ENCODE measurements at regions not wholly inside any gene's neighbourhood (a gene's known extent, or its start where the extent isn't known, plus 50 kb on each side); places are given as distances from the start of the nearest gene placed in this dataset.
"Not testable (repeated sequence)": the region's sequence is repeated elsewhere in the genome, so short reads cannot be mapped to it uniquely, and the experiment has no call there.

- not testable (repeated sequence) for DNase-seq (ENCODE audit: low spot score)
Observed at GRCh38 chr7:35853194-35853593, 52.3 kb downstream of the SEPTIN7 start.

GRCh38 chr7:35854311-35854710 is 53.5 kb downstream of the SEPTIN7 start:
- no peak for DNase-seq (ENCODE audit: low spot score)

GRCh38 chr7:35856175-35856574 is 55.3 kb downstream of the SEPTIN7 start:
- no peak for DNase-seq (ENCODE audit: low spot score)

- DNase-seq (ENCODE audit: low spot score), result no peak
Observed at GRCh38 chr7:35860664-35861063, 59.8 kb downstream of the SEPTIN7 start.

- DNase-seq (ENCODE audit: low spot score), result no peak
Observed at GRCh38 chr7:35865287-35865686, 64.4 kb downstream of the SEPTIN7 start.

GRCh38 chr7:35866186-35866585 is 65.3 kb downstream of the SEPTIN7 start:
- no peak for DNase-seq (ENCODE audit: low spot score)

GRCh38 chr7:35869117-35869516 is 68.3 kb downstream of the SEPTIN7 start:
- DNase-seq (ENCODE audit: low spot score), result not testable (repeated sequence)

- no peak for DNase-seq (ENCODE audit: low spot score)
Observed at GRCh38 chr7:35869810-35870209, 69.0 kb downstream of the SEPTIN7 start.

- DNase-seq (ENCODE audit: low spot score), result no peak
Observed at GRCh38 chr7:35871856-35872255, 71.0 kb downstream of the SEPTIN7 start.

GRCh38 chr7:35874886-35875285 is 74.0 kb downstream of the SEPTIN7 start:
- DNase-seq (ENCODE audit: low spot score), result no peak

GRCh38 chr7:35875292-35875691 is 74.4 kb downstream of the SEPTIN7 start:
- DNase-seq (ENCODE audit: low spot score), result no peak

- DNase-seq (ENCODE audit: low spot score), result no peak
Observed at GRCh38 chr7:35878351-35878750, 77.5 kb downstream of the SEPTIN7 start.

- DNase-seq (ENCODE audit: low spot score), result not testable (repeated sequence)
Observed at GRCh38 chr7:35887430-35887829, 86.6 kb downstream of the SEPTIN7 start.

- DNase-seq (ENCODE audit: low spot score), result no peak
Observed at GRCh38 chr7:35889001-35889400, 88.1 kb downstream of the SEPTIN7 start.

- no peak for DNase-seq (ENCODE audit: low spot score)
Observed at GRCh38 chr7:35889870-35890269, 89.0 kb downstream of the SEPTIN7 start.

- DNase-seq (ENCODE audit: low spot score), result no peak
Observed at GRCh38 chr7:35891004-35891830, 90.4 kb downstream of the SEPTIN7 start.

- DNase-seq (ENCODE audit: low spot score), result no peak
Observed at GRCh38 chr7:35893649-35894048, 92.8 kb downstream of the SEPTIN7 start.

- no peak for DNase-seq (ENCODE audit: low spot score)
Observed at GRCh38 chr7:35894721-35895120, 93.9 kb downstream of the SEPTIN7 start.

GRCh38 chr7:35900651-35901050 is 99.8 kb downstream of the SEPTIN7 start:
- no peak for DNase-seq (ENCODE audit: low spot score)

GRCh38 chr7:35905555-35905954 is 104.7 kb downstream of the SEPTIN7 start:
- no peak for DNase-seq (ENCODE audit: low spot score)

- peak; percentile 68 for DNase-seq (ENCODE audit: low spot score)
Observed at GRCh38 chr7:35906191-35906908, 105.5 kb downstream of the SEPTIN7 start.

- DNase-seq (ENCODE audit: low spot score), result no peak
Observed at GRCh38 chr7:35908331-35909216, 107.7 kb downstream of the SEPTIN7 start.

All from ecto neural progenitor cell (in vitro differentiated cells).